HG03342 (cell line): ENCODE measurements at regions not wholly inside any gene's neighbourhood (a gene's known extent, or its start where the extent isn't known, plus 50 kb on each side); places are given as distances from the start of the nearest gene placed in this dataset.
"Not testable (repeated sequence)": the region's sequence is repeated elsewhere in the genome, so short reads cannot be mapped to it uniquely, and the experiment has no call there.

Source experiments
- ATAC-seq: cut with Tn5 transposase; IDR thresholded peaks from one replicate; pipeline ENCODE4 v1.9.1; 2021; ENCODE audit warnings: mild to moderate bottlenecking, moderate library complexity; ENCODE audit not compliant: unreplicated experiment

- ATAC-seq: not testable (repeated sequence)
Observed at GRCh38 chr1:222470252-222470805, 77.6 kb downstream of the HHIPL2 start.

GRCh38 chr1:222466150-222466865 lies 81.6 kb downstream of the HHIPL2 start:
- ATAC-seq: no peak

GRCh38 chr1:222465211-222466041 lies 82.5 kb downstream of the HHIPL2 start:
- ATAC-seq: peak; percentile 90

GRCh38 chr1:222464841-222465210 lies 83.1 kb downstream of the HHIPL2 start:
- peak; percentile 18 for ATAC-seq

GRCh38 chr1:222463059-222463730 lies 84.7 kb downstream of the HHIPL2 start:
- no peak for ATAC-seq

GRCh38 chr1:222462601-222463000 lies 85.3 kb downstream of the HHIPL2 start:
- no peak for ATAC-seq

- ATAC-seq: no peak
Observed at GRCh38 chr1:222461941-222462340, 86.0 kb downstream of the HHIPL2 start.

- no peak for ATAC-seq
Observed at GRCh38 chr1:222459652-222460051, 88.3 kb downstream of the HHIPL2 start.

GRCh38 chr1:222457513-222457912 lies 90.4 kb downstream of the HHIPL2 start:
- no peak for ATAC-seq

GRCh38 chr1:222457084-222457483 lies 90.8 kb downstream of the HHIPL2 start:
- ATAC-seq: no peak

- peak; percentile 98 for ATAC-seq
Observed at GRCh38 chr1:222455188-222455879, 92.6 kb downstream of the HHIPL2 start.

- ATAC-seq: peak; percentile 4
Observed at GRCh38 chr1:222454782-222455181, 93.1 kb downstream of the HHIPL2 start.

- no peak for ATAC-seq
Observed at GRCh38 chr1:222454186-222454585, 93.7 kb downstream of the HHIPL2 start.

GRCh38 chr1:222452031-222452430 lies 95.9 kb downstream of the HHIPL2 start:
- ATAC-seq: no peak

GRCh38 chr1:222443566-222443965 lies 104.3 kb downstream of the HHIPL2 start:
- no peak for ATAC-seq

GRCh38 chr1:222441066-222441465 lies 106.8 kb downstream of the HHIPL2 start:
- no peak for ATAC-seq

- ATAC-seq: no peak
Observed at GRCh38 chr1:222424826-222425225, 123.1 kb downstream of the HHIPL2 start.

GRCh38 chr1:222421380-222421779 lies 126.5 kb downstream of the HHIPL2 start:
- ATAC-seq: no peak

- no peak for ATAC-seq
Observed at GRCh38 chr1:222420633-222421032, 127.3 kb downstream of the HHIPL2 start.

- ATAC-seq: no peak
Observed at GRCh38 chr1:222418654-222419053, 129.2 kb downstream of the HHIPL2 start.

GRCh38 chr1:222417264-222417663 lies 130.6 kb downstream of the HHIPL2 start:
- no peak for ATAC-seq
